ENCODE measurements at regions not wholly inside any gene's neighbourhood (a gene's known extent, or its start where the extent isn't known, plus 50 kb on each side); places are given as distances from the start of the nearest gene placed in this dataset.
"Not testable (repeated sequence)": the region's sequence is repeated elsewhere in the genome, so short reads cannot be mapped to it uniquely, and the experiment has no call there.

DNA sequence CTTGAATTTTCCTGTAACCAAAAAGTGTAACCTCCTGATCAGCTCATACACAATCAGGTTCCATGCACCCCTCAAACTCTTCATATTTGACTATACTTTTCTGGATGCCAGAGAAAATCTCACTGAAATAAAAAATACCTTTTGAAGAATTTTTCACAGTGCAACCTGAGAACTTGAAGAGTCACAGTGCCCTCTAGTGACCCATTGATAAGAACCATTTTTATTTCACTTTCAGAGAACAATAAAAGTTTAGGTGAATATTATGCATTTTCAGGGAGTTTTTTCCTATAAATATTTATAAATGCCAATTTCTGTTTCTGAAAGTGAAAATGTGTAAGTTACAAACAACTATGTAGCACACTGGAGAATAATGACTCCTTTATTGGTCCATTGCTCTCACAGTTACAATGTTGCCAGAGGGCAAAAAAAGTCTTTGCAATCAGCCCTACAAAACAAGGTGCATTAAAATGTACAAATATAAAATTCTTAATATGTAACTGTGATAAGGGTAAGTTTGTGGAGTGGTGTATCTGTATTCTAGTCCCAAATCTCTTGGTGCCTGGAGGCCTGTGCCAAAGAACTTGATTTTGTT, 153.6 kb upstream of the INTU start:
- TF ChIP-seq, protein P1, sequence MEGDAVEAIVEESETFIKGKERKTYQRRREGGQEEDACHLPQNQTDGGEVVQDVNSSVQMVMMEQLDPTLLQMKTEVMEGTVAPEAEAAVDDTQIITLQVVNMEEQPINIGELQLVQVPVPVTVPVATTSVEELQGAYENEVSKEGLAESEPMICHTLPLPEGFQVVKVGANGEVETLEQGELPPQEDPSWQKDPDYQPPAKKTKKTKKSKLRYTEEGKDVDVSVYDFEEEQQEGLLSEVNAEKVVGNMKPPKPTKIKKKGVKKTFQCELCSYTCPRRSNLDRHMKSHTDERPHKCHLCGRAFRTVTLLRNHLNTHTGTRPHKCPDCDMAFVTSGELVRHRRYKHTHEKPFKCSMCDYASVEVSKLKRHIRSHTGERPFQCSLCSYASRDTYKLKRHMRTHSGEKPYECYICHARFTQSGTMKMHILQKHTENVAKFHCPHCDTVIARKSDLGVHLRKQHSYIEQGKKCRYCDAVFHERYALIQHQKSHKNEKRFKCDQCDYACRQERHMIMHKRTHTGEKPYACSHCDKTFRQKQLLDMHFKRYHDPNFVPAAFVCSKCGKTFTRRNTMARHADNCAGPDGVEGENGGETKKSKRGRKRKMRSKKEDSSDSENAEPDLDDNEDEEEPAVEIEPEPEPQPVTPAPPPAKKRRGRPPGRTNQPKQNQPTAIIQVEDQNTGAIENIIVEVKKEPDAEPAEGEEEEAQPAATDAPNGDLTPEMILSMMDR (IDR thresholded peaks at IDR 0.05; ENCODE audit: insufficient read depth, low read depth, low read length, missing control alignments): peak; percentile 33
- DNase-seq (ENCODE audit: low read depth): peak; percentile 35
- H3K4me3 ChIP-seq (ENCODE audit: low read depth, low read length): no peak overlapping the region

DNA sequence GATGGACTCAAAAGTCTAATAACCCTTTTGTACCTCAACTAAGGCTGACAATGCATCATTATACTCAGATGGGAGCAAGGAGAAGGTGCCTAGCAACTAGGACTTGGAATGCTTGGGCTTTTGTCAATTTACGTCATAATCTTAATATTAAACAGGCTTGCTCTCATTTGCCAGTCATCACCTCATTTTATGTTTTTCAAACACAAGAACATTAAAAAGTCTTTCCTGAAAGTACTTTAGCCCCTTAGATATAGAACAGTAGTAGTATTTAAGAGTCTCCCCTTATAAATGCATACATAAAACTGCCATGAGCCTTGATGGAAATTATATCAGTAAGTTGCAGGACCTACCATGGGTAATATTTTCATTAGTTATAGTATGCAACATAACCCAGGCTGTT, 150.7 kb upstream of the INTU start:
- TF ChIP-seq, protein P1 (IDR thresholded peaks at IDR 0.05; ENCODE audit: insufficient read depth, low read depth, low read length, missing control alignments): no peak
- DNase-seq (ENCODE audit: low read depth): no peak
- H3K4me3 ChIP-seq (ENCODE audit: low read depth, low read length): no peak overlapping the region

DNA sequence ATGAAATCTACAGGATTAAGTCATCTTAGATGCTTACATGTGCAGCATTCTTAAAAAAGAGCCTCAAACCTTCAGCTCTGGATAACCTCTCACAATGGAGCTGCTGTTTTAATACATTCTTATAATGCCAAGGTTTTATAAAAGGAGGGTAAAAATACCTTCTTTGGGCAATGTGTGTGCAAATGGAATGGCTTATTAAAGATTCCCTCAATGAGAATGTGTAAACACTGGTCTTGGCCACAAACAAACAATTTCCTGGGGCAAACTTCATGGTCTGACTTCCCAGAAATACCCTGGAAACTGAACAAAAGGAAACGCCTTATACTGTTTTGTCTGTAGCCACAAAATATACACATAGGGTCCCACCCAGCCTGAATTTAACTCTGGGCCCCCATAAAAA, 148.6 kb upstream of the INTU start:
- no peak for DNase-seq (ENCODE audit: low read depth)
- no peak overlapping the region for H3K4me3 ChIP-seq (ENCODE audit: low read depth, low read length)
- TF ChIP-seq, protein P1 (IDR thresholded peaks at IDR 0.05; ENCODE audit: insufficient read depth, low read depth, low read length, missing control alignments): no peak

DNA sequence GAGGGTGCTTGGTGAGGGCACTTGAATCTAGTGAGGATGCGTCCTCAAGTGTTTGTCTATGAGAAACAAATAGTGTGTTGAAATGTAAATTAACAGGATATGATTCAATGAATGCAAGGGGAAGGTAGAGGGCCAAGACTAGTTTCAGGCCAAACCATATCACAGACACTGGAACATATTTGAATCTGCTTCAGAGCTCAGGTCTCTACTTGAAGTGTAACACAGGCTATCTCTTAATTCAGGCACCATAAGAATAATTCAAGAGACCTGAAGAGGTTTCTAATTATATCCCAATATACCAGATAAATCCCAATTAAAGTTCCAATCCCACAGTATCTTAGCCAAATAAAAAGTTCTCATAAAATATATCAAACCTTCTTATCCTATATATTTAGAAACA, 146.5 kb upstream of the INTU start:
- TF ChIP-seq, protein P1 (IDR thresholded peaks at IDR 0.05; ENCODE audit: insufficient read depth, low read depth, low read length, missing control alignments): no peak
- H3K4me3 ChIP-seq (ENCODE audit: low read depth, low read length): no peak overlapping the region
- DNase-seq (ENCODE audit: low read depth): no peak

DNA sequence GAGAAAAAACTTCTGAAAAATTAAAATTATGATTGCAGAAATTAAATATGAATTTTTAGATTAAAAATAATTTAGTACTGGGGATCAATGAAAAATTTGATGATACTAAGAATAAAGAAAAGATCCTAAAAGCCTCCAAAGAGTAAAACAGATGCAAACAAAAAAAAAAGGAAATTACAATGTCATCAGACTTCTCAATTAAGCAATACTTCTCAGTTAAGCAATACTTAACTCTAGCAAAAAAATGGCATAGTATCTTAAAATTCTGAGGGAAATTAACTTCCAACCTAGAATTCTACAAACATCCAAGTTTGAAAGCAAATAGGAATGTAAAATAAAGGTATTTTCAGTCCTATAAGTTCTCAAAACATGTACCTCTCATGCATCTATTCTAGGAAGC, 141.2 kb upstream of the INTU start:
- TF ChIP-seq, protein P1 (IDR thresholded peaks at IDR 0.05; ENCODE audit: insufficient read depth, low read depth, low read length, missing control alignments): no peak
- no peak for DNase-seq (ENCODE audit: low read depth)
- no peak overlapping the region for H3K4me3 ChIP-seq (ENCODE audit: low read depth, low read length)

DNA sequence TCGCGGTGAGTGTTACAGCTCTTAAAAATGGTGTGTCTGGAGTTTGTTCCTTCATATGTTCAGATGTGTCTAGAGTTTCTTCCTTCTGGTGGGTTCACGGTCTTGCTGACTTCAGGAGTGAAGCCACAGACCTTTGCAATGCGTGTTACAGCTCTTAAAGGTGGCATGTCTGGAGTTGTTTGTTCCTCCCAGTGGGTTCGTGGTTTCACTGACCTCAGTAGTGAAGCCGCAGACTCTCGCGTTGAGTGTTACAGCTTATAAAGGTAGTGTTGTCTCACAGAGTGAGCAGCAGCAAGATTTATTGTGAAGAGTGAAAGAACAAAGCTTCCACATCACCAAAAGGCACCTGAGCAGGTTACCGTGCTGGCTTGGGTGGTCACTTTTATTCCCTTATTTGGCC, 135.9 kb upstream of the INTU start:
- not testable (repeated sequence) for H3K4me3 ChIP-seq (ENCODE audit: low read depth, low read length)
- peak; percentile 6 for DNase-seq (ENCODE audit: low read depth)

DNA sequence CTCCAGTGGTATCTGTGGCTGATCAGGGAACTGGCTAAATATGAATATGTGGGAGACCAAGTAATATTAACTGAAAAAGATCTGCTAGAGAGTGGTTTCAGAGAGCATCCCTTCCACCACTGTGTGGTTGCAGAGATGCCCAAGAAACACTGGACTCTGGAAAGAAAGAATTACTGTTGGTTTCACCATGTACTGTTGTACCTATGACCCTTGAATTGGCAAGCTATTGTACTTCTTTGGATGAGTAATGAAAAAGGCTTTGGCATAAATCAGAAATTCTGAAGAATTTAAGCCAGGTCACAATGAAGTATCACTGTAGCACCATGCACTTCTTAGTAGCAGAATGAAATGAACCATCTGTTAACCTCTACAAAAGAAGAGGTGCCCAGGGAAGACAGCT, 134.4 kb upstream of the INTU start:
- H3K4me3 ChIP-seq (ENCODE audit: low read depth, low read length): no peak overlapping the region
- TF ChIP-seq, protein P1 (IDR thresholded peaks at IDR 0.05; ENCODE audit: insufficient read depth, low read depth, low read length, missing control alignments): no peak

More for the DNA sequence above, 134.4 kb upstream of the INTU start:
- DNase-seq (ENCODE audit: low read depth): no peak

Measured in GM12865 (cell line).